Lower lobe of right lung (tissue), 2 donors: ENCODE measurements at regions not wholly inside any gene's neighbourhood (a gene's known extent, or its start where the extent isn't known, plus 50 kb on each side); places are given as distances from the start of the nearest gene placed in this dataset.

ENCODE experiments used
- ATAC-seq, 2 donors: fragments of 200-7000 bp; cut with Tn5 transposase; one replicate each; pipeline ENCODE4 v1.9.1; 2020 to 2022; ENCODE audit warnings: mild to moderate bottlenecking in 2 of 2, moderate library complexity in 2 of 2
- DNase-seq: peaks from one replicate; pipeline ENCODE4 v3.0.0-alpha.2; 2020
- H3K27ac ChIP-seq: fragments of 200-600 bp; one replicate; pipeline ENCODE4 v1.8.0; 2022
- H3K27me3 ChIP-seq: fragments of 200-600 bp; one replicate; pipeline ENCODE4 v1.8.0; 2022; ENCODE audit warnings: low read depth
- H3K36me3 ChIP-seq: fragments of 200-600 bp; one replicate; pipeline ENCODE4 v1.8.0; 2022; ENCODE audit warnings: mild to moderate bottlenecking
- H3K4me1 ChIP-seq: fragments of 200-600 bp; one replicate; pipeline ENCODE4 v1.8.0; 2022
- H3K4me3 ChIP-seq: fragments of 200-600 bp; one replicate; pipeline ENCODE4 v1.8.0; 2022; ENCODE audit warnings: mild to moderate bottlenecking
- H3K9me3 ChIP-seq: fragments of 200-600 bp; one replicate; pipeline ENCODE4 v1.8.0; 2022
- CTCF ChIP-seq: fragments of 200-600 bp; IDR thresholded peaks from one replicate; pipeline ENCODE4 v1.8.0; 2022; ENCODE audit warnings: antibody characterized with exemption, mild to moderate bottlenecking
- intact Hi-C: fragments of 100-400 bp; cut with DNase I; formaldehyde crosslinking; loops from one replicate; pipeline ENCODE4 v1.11.0; 2022
- donor health status: DM: no; HTN: yes; CAD: no; lungs with severe emphysema.

DNA sequence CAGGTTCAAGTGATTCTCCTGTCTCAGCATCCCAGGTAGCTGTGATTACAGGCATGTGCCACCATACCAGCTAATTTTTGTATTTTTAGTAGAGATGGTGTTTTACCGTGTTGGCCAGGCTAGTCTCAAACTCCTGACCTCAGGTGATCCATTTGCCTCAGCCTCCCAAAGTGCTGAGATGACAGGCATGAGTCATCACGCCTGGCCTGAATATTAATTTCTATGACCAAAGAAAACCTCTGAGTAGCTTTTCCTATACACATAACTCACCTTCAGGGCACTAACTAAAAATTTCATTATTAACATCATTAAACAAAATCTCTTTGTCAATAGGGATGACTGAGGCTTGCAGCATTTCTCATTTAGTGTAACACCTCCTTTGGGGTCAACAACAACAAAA, 259.6 kb upstream of the KRR1 start:
- TF ChIP-seq CTCF: no peak
- Histone ChIP-seq H3K4me3 (no peak overlapping the region), H3K27me3 (no peaks in the 10 kb centered on the region), H3K9me3 (no peaks in the 10 kb centered on the region), H3K4me1 (peaks cover 6% of the 10 kb centered on the region), H3K27ac (no peak overlapping the region), H3K36me3 (no peaks in the 10 kb centered on the region)
- intact Hi-C loops: no loop called here
- DNase-seq: no peak
- no peak for ATAC-seq

- intact Hi-C loops: no loop called here
- ATAC-seq: no peak
- H3K27me3 ChIP-seq: no peaks in the 10 kb centered on the region
- no peaks in the 10 kb centered on the region for H3K4me1 ChIP-seq
- H3K9me3 ChIP-seq: no peaks in the 10 kb centered on the region
- DNase-seq: no peak
- no peak overlapping the region for H3K4me3 ChIP-seq
- H3K36me3 ChIP-seq: no peaks in the 10 kb centered on the region
- TF ChIP-seq CTCF: no peak
- no peak overlapping the region for H3K27ac ChIP-seq
These were observed 256.5 kb upstream of the KRR1 start for GRCh38 chr12:75767957-75768356.

- TF ChIP-seq CTCF: no peak
- H3K4me3 ChIP-seq: no peak overlapping the region
- no peak overlapping the region for H3K27ac ChIP-seq
- intact Hi-C loops: no loop called here
- H3K27me3 ChIP-seq: no peaks in the 10 kb centered on the region
- no peaks in the 10 kb centered on the region for H3K4me1 ChIP-seq
- no peaks in the 10 kb centered on the region for H3K9me3 ChIP-seq
- H3K36me3 ChIP-seq: no peaks in the 10 kb centered on the region
- no peak for ATAC-seq
- no peak for DNase-seq
These were observed 255.1 kb upstream of the KRR1 start for GRCh38 chr12:75766263-75767160.

DNA sequence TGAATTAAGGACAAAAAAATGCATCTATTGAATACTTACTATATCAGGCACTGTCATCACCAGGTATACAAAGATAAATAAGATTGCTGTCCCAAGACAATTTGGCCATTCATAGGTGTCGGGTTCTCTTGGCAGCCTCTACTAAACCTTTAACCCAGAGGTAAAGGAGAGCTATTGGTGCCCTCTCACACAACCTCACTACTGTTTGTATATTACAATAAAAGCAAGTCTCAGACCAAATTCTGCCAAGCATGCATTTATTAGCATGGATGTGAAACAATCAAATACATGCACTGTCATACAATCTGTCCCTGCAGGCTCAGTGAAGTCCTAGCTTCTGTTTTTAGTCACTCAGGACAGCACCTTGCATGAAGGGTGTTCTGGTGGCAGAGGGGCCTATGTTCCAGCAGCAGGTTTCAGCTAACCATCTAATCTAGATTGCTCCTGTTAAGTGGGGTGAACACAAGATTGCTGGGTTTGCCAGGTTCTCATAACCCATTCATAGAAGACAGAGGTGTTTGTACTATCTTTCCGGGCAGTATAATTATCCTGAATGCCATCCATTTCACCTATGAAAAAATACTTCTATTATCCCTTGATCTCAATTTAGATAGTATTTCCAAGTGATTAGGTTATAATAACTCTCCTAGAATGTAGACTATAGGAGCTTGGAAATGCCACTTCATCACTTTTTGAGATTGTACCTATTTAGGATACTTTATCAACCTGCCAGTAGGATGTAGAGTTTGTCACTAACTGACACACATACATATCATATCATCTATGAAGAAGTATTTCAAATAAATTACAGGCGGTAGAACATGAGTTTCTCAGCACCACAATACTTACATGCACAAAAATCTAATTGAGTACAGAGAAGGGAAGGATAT, 254.0 kb upstream of the KRR1 start:
- Histone ChIP-seq H3K36me3 (no peaks in the 10 kb centered on the region), H3K9me3 (no peaks in the 10 kb centered on the region), H3K4me3 (no peak overlapping the region), H3K27ac (no peak overlapping the region), H3K4me1 (no peaks in the 10 kb centered on the region), H3K27me3 (no peaks in the 10 kb centered on the region)
- intact Hi-C loops: no loop called here
- no peak for ATAC-seq
- no peak for DNase-seq
- no peak for TF ChIP-seq CTCF

DNA sequence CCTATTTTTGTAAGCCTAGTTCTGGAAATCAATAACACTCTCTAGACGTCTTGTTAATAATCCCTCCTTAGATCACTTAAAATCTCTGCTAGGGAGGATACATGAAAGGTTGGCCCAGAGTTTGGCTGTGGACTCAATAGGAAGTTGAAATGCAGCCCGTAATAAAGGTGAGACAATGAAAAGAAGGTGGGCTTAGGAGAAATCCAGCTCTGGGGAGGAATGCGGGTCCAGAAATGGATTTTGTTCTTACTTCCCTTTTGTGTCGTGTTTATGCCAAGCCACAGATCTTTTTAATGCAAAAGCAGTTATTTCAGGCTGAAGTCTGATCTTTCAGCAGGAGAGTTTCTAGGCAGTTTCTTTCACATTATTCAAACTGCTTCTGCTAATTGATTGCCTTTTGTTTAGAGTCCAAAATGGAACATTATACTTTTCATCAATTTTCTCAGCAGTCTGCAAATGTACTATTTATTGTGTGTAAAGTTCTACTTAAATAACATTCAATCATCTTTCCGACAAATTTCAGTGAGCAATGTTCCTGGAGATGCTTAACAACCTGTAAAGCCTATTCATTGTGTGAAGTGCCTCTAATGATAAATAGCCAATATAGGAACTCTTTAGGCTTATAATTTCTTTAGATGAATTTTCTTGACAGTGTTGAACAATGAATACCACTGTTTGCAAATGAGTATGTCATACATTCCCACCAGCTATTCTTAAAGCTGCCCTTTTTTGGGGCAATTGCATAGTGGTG, 252.9 kb upstream of the KRR1 start:
- Histone ChIP-seq H3K36me3 (no peaks in the 10 kb centered on the region), H3K4me3 (no peak overlapping the region), H3K4me1 (no peaks in the 10 kb centered on the region), H3K27me3 (no peaks in the 10 kb centered on the region), H3K9me3 (no peaks in the 10 kb centered on the region), H3K27ac (no peak overlapping the region)
- ATAC-seq (no peak), DNase-seq (no peak)
- no peak for TF ChIP-seq CTCF
- intact Hi-C loops: no loop called here
